Loucy (cell line): ENCODE measurements at regions not wholly inside any gene's neighbourhood (a gene's known extent, or its start where the extent isn't known, plus 50 kb on each side); places are given as distances from the start of the nearest gene placed in this dataset.

Experiments used
- CTCF ChIP-seq: fragments of 200-600 bp; sonication (generic); conservative IDR thresholded peaks from 2 replicates; pipeline ENCODE4 v1.5.1; 2014; ENCODE audit warnings: mild to moderate bottlenecking, antibody characterized with exemption, low read length
- EZH2phosphoT487 ChIP-seq: fragments of 200-600 bp; IDR thresholded peaks from 2 replicates; pipeline ENCODE4 v1.6.1; 2018; ENCODE audit warnings: antibody characterized with exemption, mild to moderate bottlenecking, moderate library complexity, borderline replicate concordance

- no peak for TF ChIP-seq CTCF
- TF ChIP-seq EZH2phosphoT487: no peak
Measured at GRCh38 chr21:41647806-41648561, 118.9 kb downstream of the RIPK4 start.
